GM12878 (cell line): ENCODE measurements at regions not wholly inside any gene's neighbourhood (a gene's known extent, or its start where the extent isn't known, plus 50 kb on each side); places are given as distances from the start of the nearest gene placed in this dataset.

Source experiments
- ATAC-seq: fragments of 200-7000 bp; cut with Tn5 transposase; 3 replicates; pipeline ENCODE4 v1.9.1; 2020; ENCODE audit warnings: mild to moderate bottlenecking, moderate library complexity
- BruUV-seq: library from RNA; stranded (reverse); fragments of 400-500 nt; replicated peaks from 2 replicates; lab custom pipeline; 2021; lab: Mats Ljungman, UMichigan
- CTCF ChIA-PET: fragments of 300-600 bp; sonication (Branson Sonifier 250); formaldehyde crosslinking; extraction: SDS; loops from one replicate; lab custom pipeline; 2021; ENCODE audit warnings: inconsistent platforms; lab: Yijun Ruan, JAX
- POLR2A ChIA-PET: fragments of 350-600 bp; formaldehyde crosslinking; extraction: SDS; loops from one replicate; lab custom pipeline; 2021; ENCODE audit warnings: inconsistent platforms; lab: Charles Lee
- RAD21 ChIA-PET: fragments of 300-600 bp; sonication (Branson Sonifier 250); formaldehyde crosslinking; loops from one replicate; lab custom pipeline; 2023; ENCODE audit warnings: antibody characterized with exemption; ENCODE audit not compliant: unreplicated experiment; lab: Charles Lee
- SMC1A ChIA-PET: fragments of 300-600 bp; sonication (Branson Sonifier 250); formaldehyde crosslinking; loops from one replicate; lab custom pipeline; 2023; ENCODE audit not compliant: unreplicated experiment, uncharacterized antibody; lab: Charles Lee
- DNase-seq: peaks from one replicate; pipeline ENCODE4 v3.0.0-alpha.2; 2011; ENCODE audit warnings: low read depth, low spot score
- FAIRE-seq: peaks from 3 replicates; lab custom pipeline; 2011; peaks lifted over from hg19 to GRCh38; lab: Jason Lieb, UNC
- H2AFZ ChIP-seq: 2 replicates; pipeline ENCODE4 v1.6.0; 2011; ENCODE audit warnings: low read depth, low read length, control low read depth; ENCODE audit not compliant: control insufficient read depth
- H3K27ac ChIP-seq: 2 replicates; pipeline ENCODE4 v1.5.1; 2011; ENCODE audit warnings: control low read depth; ENCODE audit not compliant: control insufficient read depth, insufficient read depth
- H3K27me3 ChIP-seq, 2 experiments: replicated peaks in 1 of 2; 2 replicates each; pipeline versions ENCODE4 v1.6.0 to v1.6.1; 2011; ENCODE audit warnings: low read length in 1 of 2; ENCODE audit not compliant: control insufficient read depth in 2 of 2, insufficient read depth in 2 of 2
- H3K36me3 ChIP-seq, 2 experiments: 2 replicates each; pipeline ENCODE4 v1.5.1; 2011; ENCODE audit warnings: low read length in 1 of 2; ENCODE audit not compliant: control insufficient read depth in 2 of 2, insufficient read depth in 2 of 2
- H3K4me1 ChIP-seq: 2 replicates; pipeline ENCODE4 v1.6.1; 2011; ENCODE audit warnings: mild to moderate bottlenecking, low read length, moderate library complexity, mixed read lengths; ENCODE audit not compliant: control insufficient read depth, insufficient read depth
- H3K4me2 ChIP-seq: 2 replicates; pipeline ENCODE4 v1.6.0; 2011; ENCODE audit warnings: control low read depth; ENCODE audit not compliant: control insufficient read depth, insufficient read depth
- H3K4me3 ChIP-seq: fragments of 200-600 bp; sonication (generic); 2 replicates; pipeline ENCODE4 v1.5.1; 2016
- H3K79me2 ChIP-seq: 2 replicates; pipeline ENCODE4 v1.6.0; 2011; ENCODE audit warnings: low read length; ENCODE audit not compliant: control insufficient read depth, insufficient read depth
- H3K9ac ChIP-seq: 2 replicates; pipeline ENCODE4 v1.8.0; 2011; ENCODE audit warnings: low read length, control low read depth, mixed read lengths; ENCODE audit not compliant: control insufficient read depth, insufficient read depth
- H3K9me3 ChIP-seq: replicated peaks from 3 replicates; pipeline ENCODE4 v1.5.1; 2011; ENCODE audit warnings: mild to moderate bottlenecking, low read length; ENCODE audit not compliant: control insufficient read depth, insufficient read depth
- H4K20me1 ChIP-seq: 2 replicates; pipeline ENCODE4 v1.6.0; 2011; ENCODE audit not compliant: control insufficient read depth, insufficient read depth
- BCL3 ChIP-seq: IDR thresholded peaks from 2 replicates; pipeline ENCODE4 v1.6.1; 2011; ENCODE audit warnings: borderline replicate concordance, low read depth, mild to moderate bottlenecking, moderate library complexity, low read length; ENCODE audit not compliant: insufficient read depth, poor library complexity, severe bottlenecking
- NFYA ChIP-seq: IDR thresholded peaks from 2 replicates; pipeline ENCODE4 v1.6.1; 2011; ENCODE audit warnings: low read depth, mild to moderate bottlenecking, low read length, improper control_type of control experiment, borderline replicate concordance
- SRF ChIP-seq, 2 experiments: IDR thresholded peaks; 2 replicates each; pipeline ENCODE4 v1.6.1; 2011; ENCODE audit warnings: low read depth in 2 of 2, low read length in 2 of 2, mild to moderate bottlenecking in 1 of 2, moderate library complexity in 1 of 2
- ZNF687 ChIP-seq: fragments of 450-650 bp; IDR thresholded peaks from 2 replicates; pipeline ENCODE4 v1.6.1; 2017; ENCODE audit warnings: mild to moderate bottlenecking, moderate library complexity
- WGBS: methylation state at CpG from one replicate; pipeline ENCODE4 v1.1.6; 2016; ENCODE audit warnings: low lambda C conversion rate; ENCODE audit not compliant: insufficient replicate concordance, insufficient coverage; ENCODE audit errors: missing lambda C conversion rate; 5-methylcytosine and 5-hydroxymethylcytosine counted together
- in situ Hi-C: fragments of 300-500 bp; cut with MboI; formaldehyde crosslinking; loops from 9 replicates; pipeline ENCODE4 v1.14.3; 2018; ENCODE audit warnings: mixed read lengths
- intact Hi-C: fragments of 100-400 bp; cut with micrococcal nuclease; formaldehyde crosslinking; loops from one replicate; pipeline ENCODE4 v1.14.2; 2022; ENCODE audit not compliant: unreplicated experiment

GRCh38 chr10:31262672-31263071, 56.3 kb upstream of the ZEB1 start:
- Histone ChIP-seq H3K27me3 (no peaks in the 10 kb centered on the region), H3K4me3 (no peak overlapping the region), H3K36me3 (no peaks in the 10 kb centered on the region), H3K9me3 (no peaks in the 10 kb centered on the region), H3K27ac (no peak overlapping the region), H3K4me1 (no peaks in the 10 kb centered on the region), H3K79me2 (no peaks in the 10 kb centered on the region), H3K4me2 (no peak overlapping the region), H4K20me1 (no peaks in the 10 kb centered on the region), H3K9ac (no peak overlapping the region), H2AFZ (no peak overlapping the region)
- in situ Hi-C loops (no loop called here), intact Hi-C loops (no loop called here)
- FAIRE-seq = no peak
- SMC1A ChIA-PET = no interaction called here
- CTCF ChIA-PET = no interaction called here
- DNase-seq = no peak
- RAD21 ChIA-PET = no interaction called here
- 84% methylated on average over 2 of the region's 2 CpGs for WGBS
- no peak for ATAC-seq
- POLR2A ChIA-PET = no interaction called here
- TF ChIP-seq SRF (IDR thresholded peaks at IDR 0.05; ENCODE audit: low read depth in 2 of 2, low read length in 2 of 2) (no peak), ZNF687 (no peak), BCL3 (no peak), NFYA (no peak)
- BruUV-seq = no TSS peak
